ENCODE measurements at regions not wholly inside any gene's neighbourhood (a gene's known extent, or its start where the extent isn't known, plus 50 kb on each side); places are given as distances from the start of the nearest gene placed in this dataset.

GRCh38 chr2:204012072-204012653, 75.6 kb downstream of the ICOS start:
- peak; percentile 30 for DNase-seq

- DNase-seq = no peak
These were observed 78.7 kb downstream of the ICOS start for GRCh38 chr2:204015118-204015843.

GRCh38 chr2:204018717-204019116, 82.2 kb downstream of the ICOS start:
- no peak for DNase-seq

- DNase-seq = peak; percentile 55
These were observed 83.3 kb downstream of the ICOS start for GRCh38 chr2:204019572-204020501.

- DNase-seq = no peak
These were observed 84.9 kb downstream of the ICOS start for GRCh38 chr2:204021290-204022081.

GRCh38 chr2:204022550-204022949, 86.0 kb downstream of the ICOS start:
- DNase-seq = no peak

GRCh38 chr2:204023088-204023487, 86.5 kb downstream of the ICOS start:
- DNase-seq = no peak

- DNase-seq = peak; percentile 29
These were observed 87.9 kb downstream of the ICOS start for GRCh38 chr2:204024503-204024902.

GRCh38 chr2:204024906-204025475, 88.4 kb downstream of the ICOS start:
- DNase-seq = no peak

GRCh38 chr2:204026294-204026693, 89.7 kb downstream of the ICOS start:
- DNase-seq = no peak

- DNase-seq = peak; percentile 44
These were observed 90.5 kb downstream of the ICOS start for GRCh38 chr2:204027091-204027490.

- no peak for DNase-seq
These were observed 93.8 kb downstream of the ICOS start for GRCh38 chr2:204030322-204030721.

- DNase-seq = no peak
These were observed 94.5 kb downstream of the ICOS start for GRCh38 chr2:204031056-204031455.

GRCh38 chr2:204032301-204032700, 95.7 kb downstream of the ICOS start:
- no peak for DNase-seq

- DNase-seq = no peak
These were observed 97.3 kb downstream of the ICOS start for GRCh38 chr2:204033611-204034495.

GRCh38 chr2:204036706-204037105, 100.1 kb downstream of the ICOS start:
- DNase-seq = no peak

- DNase-seq = no peak
These were observed 100.7 kb downstream of the ICOS start for GRCh38 chr2:204037286-204037685.

GRCh38 chr2:204039298-204039838, 102.8 kb downstream of the ICOS start:
- no peak for DNase-seq

GRCh38 chr2:204040016-204040415, 103.5 kb downstream of the ICOS start:
- no peak for DNase-seq

GRCh38 chr2:204042401-204042800, 105.8 kb downstream of the ICOS start:
- DNase-seq = peak; percentile 2

- DNase-seq = no peak
These were observed 109.6 kb downstream of the ICOS start for GRCh38 chr2:204046145-204046544.

Measured in EL (cell line).